ENCODE measurements at regions not wholly inside any gene's neighbourhood (a gene's known extent, or its start where the extent isn't known, plus 50 kb on each side); places are given as distances from the start of the nearest gene placed in this dataset.

GRCh38 chr5:52010454-52010853 lies 627.2 kb downstream of the ISL1 start:
- TF ChIP-seq CTCF (IDR thresholded peaks at IDR 0.05) = no peak
- Mint-ChIP-seq H3K27ac (no peak overlapping the region), H3K27me3 (ENCODE audit: low read depth in 2 of 2) (no peaks in the 10 kb centered on the region), H3K9me3 (peaks cover 0 to 6% of the 10 kb centered on the region in 2 donors), H3K36me3 (no peaks in the 10 kb centered on the region), H3K4me1 (no peaks in the 10 kb centered on the region), H3K4me3 (no peak overlapping the region)
- DNase-seq (no peak), ATAC-seq (no peak)
- Histone ChIP-seq H3K9me3 (ENCODE audit: control insufficient read depth, insufficient read depth, low read length) (no peaks in the 10 kb centered on the region), H3K4me3 (ENCODE audit: low read length) (no peak overlapping the region), H3K27me3 (ENCODE audit: control insufficient read depth, insufficient read depth, low read length) (no peaks in the 10 kb centered on the region), H3K4me1 (ENCODE audit: control insufficient read depth, insufficient read depth, low read length) (no peaks in the 10 kb centered on the region), H3K27ac (ENCODE audit: low read length) (no peak overlapping the region), H3K36me3 (ENCODE audit: control insufficient read depth, insufficient read depth, low read length) (no peaks in the 10 kb centered on the region)
- intact Hi-C loops (cut with micrococcal nuclease) = no loop called here
- WGBS (ENCODE audit: insufficient coverage) = 94% methylated on average over 1 of the region's 2 CpGs

- Mint-ChIP-seq H3K9me3 (no peaks in the 10 kb centered on the region), H3K27me3 (ENCODE audit: low read depth in 2 of 2) (no peaks in the 10 kb centered on the region), H3K27ac (no peak overlapping the region), H3K4me3 (no peak overlapping the region), H3K4me1 (no peaks in the 10 kb centered on the region), H3K36me3 (no peaks in the 10 kb centered on the region)
- H3K27me3 ChIP-seq (ENCODE audit: control insufficient read depth, insufficient read depth, low read length) = no peaks in the 10 kb centered on the region
- H3K9me3 ChIP-seq (ENCODE audit: control insufficient read depth, insufficient read depth, low read length) = no peaks in the 10 kb centered on the region
- DNase-seq (no peak), ATAC-seq (no peak)
- H3K36me3 ChIP-seq (ENCODE audit: control insufficient read depth, insufficient read depth, low read length) = no peaks in the 10 kb centered on the region
- no peak for TF ChIP-seq CTCF (IDR thresholded peaks at IDR 0.05)
- intact Hi-C loops (cut with micrococcal nuclease) = no loop called here
- H3K4me3 ChIP-seq (ENCODE audit: low read length) = no peak overlapping the region
- H3K4me1 ChIP-seq (ENCODE audit: control insufficient read depth, insufficient read depth, low read length) = no peaks in the 10 kb centered on the region
- no peak overlapping the region for H3K27ac ChIP-seq (ENCODE audit: low read length)
- WGBS (ENCODE audit: insufficient coverage) = 75% methylated on average over 1 of the region's 1 CpG
Measured at GRCh38 chr5:52013523-52013922, 630.3 kb downstream of the ISL1 start.

- Mint-ChIP-seq H3K9me3 (peaks cover 3 to 4% of the 10 kb centered on the region in 2 donors), H3K27ac (no peak overlapping the region), H3K36me3 (no peaks in the 10 kb centered on the region), H3K4me1 (no peaks in the 10 kb centered on the region), H3K4me3 (no peak overlapping the region), H3K27me3 (ENCODE audit: low read depth in 2 of 2) (no peaks in the 10 kb centered on the region)
- intact Hi-C loops (cut with micrococcal nuclease) = no loop called here
- H3K4me3 ChIP-seq (ENCODE audit: low read length) = no peak overlapping the region
- no peak for TF ChIP-seq CTCF (IDR thresholded peaks at IDR 0.05)
- H3K27me3 ChIP-seq (ENCODE audit: control insufficient read depth, insufficient read depth, low read length) = no peaks in the 10 kb centered on the region
- no peaks in the 10 kb centered on the region for H3K4me1 ChIP-seq (ENCODE audit: control insufficient read depth, insufficient read depth, low read length)
- H3K9me3 ChIP-seq (ENCODE audit: control insufficient read depth, insufficient read depth, low read length) = no peaks in the 10 kb centered on the region
- H3K36me3 ChIP-seq (ENCODE audit: control insufficient read depth, insufficient read depth, low read length) = no peaks in the 10 kb centered on the region
- DNase-seq (no peak), ATAC-seq (no peak)
- no peak overlapping the region for H3K27ac ChIP-seq (ENCODE audit: low read length)
- WGBS (ENCODE audit: insufficient coverage) = 72% methylated on average over 3 of the region's 5 CpGs
Measured at GRCh38 chr5:52015760-52016159, 632.5 kb downstream of the ISL1 start.

- Mint-ChIP-seq H3K36me3 (no peaks in the 10 kb centered on the region), H3K9me3 (peaks cover 3 to 4% of the 10 kb centered on the region in 2 donors), H3K27me3 (ENCODE audit: low read depth in 2 of 2) (no peaks in the 10 kb centered on the region), H3K4me1 (no peaks in the 10 kb centered on the region), H3K4me3 (no peak overlapping the region), H3K27ac (no peak overlapping the region)
- intact Hi-C loops (cut with micrococcal nuclease) = no loop called here
- Histone ChIP-seq H3K4me1 (ENCODE audit: control insufficient read depth, insufficient read depth, low read length) (no peaks in the 10 kb centered on the region), H3K4me3 (ENCODE audit: low read length) (no peak overlapping the region), H3K27me3 (ENCODE audit: control insufficient read depth, insufficient read depth, low read length) (no peaks in the 10 kb centered on the region), H3K9me3 (ENCODE audit: control insufficient read depth, insufficient read depth, low read length) (no peaks in the 10 kb centered on the region), H3K27ac (ENCODE audit: low read length) (no peak overlapping the region), H3K36me3 (ENCODE audit: control insufficient read depth, insufficient read depth, low read length) (no peaks in the 10 kb centered on the region)
- DNase-seq = no peak
- TF ChIP-seq CTCF (IDR thresholded peaks at IDR 0.05) = no peak
- no peak for ATAC-seq
- 38% methylated on average over 2 of the region's 2 CpGs for WGBS (ENCODE audit: insufficient coverage)
Measured at GRCh38 chr5:52017567-52017966, 634.3 kb downstream of the ISL1 start.

Data from natural killer cell (primary cell).